ENCODE measurements at regions not wholly inside any gene's neighbourhood (a gene's known extent, or its start where the extent isn't known, plus 50 kb on each side); places are given as distances from the start of the nearest gene placed in this dataset.
"Not testable (repeated sequence)": the region's sequence is repeated elsewhere in the genome, so short reads cannot be mapped to it uniquely, and the experiment has no call there.

- in situ Hi-C loops (cut with MboI; ENCODE audit: low sequenced_read_pairs, unreplicated experiment): no loop called here
- TF ChIP-seq CTCF (IDR thresholded peaks at IDR 0.05; ENCODE audit: borderline replicate concordance, control extremely low read depth, extremely low read depth, insufficient read depth, missing control alignments): no peak
- no peak for DNase-seq (ENCODE audit: low spot score)
Measured at GRCh38 chr3:4084271-4084670, 218.9 kb upstream of the SETMAR start.

- in situ Hi-C loops (cut with MboI; ENCODE audit: low sequenced_read_pairs, unreplicated experiment); DNase-seq (ENCODE audit: low spot score): not testable (repeated sequence)
Measured at GRCh38 chr3:4086662-4087061, 216.5 kb upstream of the SETMAR start.

GRCh38 chr3:4091786-4092185 is 211.4 kb upstream of the SETMAR start:
- in situ Hi-C loops (cut with MboI; ENCODE audit: low sequenced_read_pairs, unreplicated experiment): no loop called here
- no peak for TF ChIP-seq CTCF (IDR thresholded peaks at IDR 0.05; ENCODE audit: borderline replicate concordance, control extremely low read depth, extremely low read depth, insufficient read depth, missing control alignments)

GRCh38 chr3:4097801-4098200 is 205.4 kb upstream of the SETMAR start:
- in situ Hi-C loops (cut with MboI; ENCODE audit: low sequenced_read_pairs, unreplicated experiment): no loop called here

More at GRCh38 chr3:4091786-4092185, 211.4 kb upstream of the SETMAR start:
- DNase-seq (ENCODE audit: low spot score): no peak

GRCh38 chr3:4099607-4100006 is 203.6 kb upstream of the SETMAR start:
- in situ Hi-C loops (cut with MboI; ENCODE audit: low sequenced_read_pairs, unreplicated experiment): no loop called here
- DNase-seq (ENCODE audit: low spot score): no peak
- TF ChIP-seq CTCF (IDR thresholded peaks at IDR 0.05; ENCODE audit: borderline replicate concordance, control extremely low read depth, extremely low read depth, insufficient read depth, missing control alignments): no peak

More at GRCh38 chr3:4097801-4098200, 205.4 kb upstream of the SETMAR start:
- no peak for TF ChIP-seq CTCF (IDR thresholded peaks at IDR 0.05; ENCODE audit: borderline replicate concordance, control extremely low read depth, extremely low read depth, insufficient read depth, missing control alignments)
- no peak for DNase-seq (ENCODE audit: low spot score)

- in situ Hi-C loops (cut with MboI; ENCODE audit: low sequenced_read_pairs, unreplicated experiment): no loop called here
- no peak for TF ChIP-seq CTCF (IDR thresholded peaks at IDR 0.05; ENCODE audit: borderline replicate concordance, control extremely low read depth, extremely low read depth, insufficient read depth, missing control alignments)
Measured at GRCh38 chr3:4107430-4107829, 195.7 kb upstream of the SETMAR start.

GRCh38 chr3:4113811-4114522 is 189.2 kb upstream of the SETMAR start:
- DNase-seq (ENCODE audit: low spot score): no peak
- in situ Hi-C loops (cut with MboI; ENCODE audit: low sequenced_read_pairs, unreplicated experiment): no loop called here
- TF ChIP-seq CTCF (IDR thresholded peaks at IDR 0.05; ENCODE audit: borderline replicate concordance, control extremely low read depth, extremely low read depth, insufficient read depth, missing control alignments): no peak

More at GRCh38 chr3:4107430-4107829, 195.7 kb upstream of the SETMAR start:
- DNase-seq (ENCODE audit: low spot score): no peak
